NCI-H460 (cell line): ENCODE measurements at regions not wholly inside any gene's neighbourhood (a gene's known extent, or its start where the extent isn't known, plus 50 kb on each side); places are given as distances from the start of the nearest gene placed in this dataset.
"Not testable (repeated sequence)": the region's sequence is repeated elsewhere in the genome, so short reads cannot be mapped to it uniquely, and the experiment has no call there.

ENCODE experiments used
- DNase-seq: peaks from one replicate; pipeline ENCODE4 v3.0.0-alpha.2; 2016; ENCODE audit warnings: low read depth; ENCODE audit errors: extremely low read depth

DNA sequence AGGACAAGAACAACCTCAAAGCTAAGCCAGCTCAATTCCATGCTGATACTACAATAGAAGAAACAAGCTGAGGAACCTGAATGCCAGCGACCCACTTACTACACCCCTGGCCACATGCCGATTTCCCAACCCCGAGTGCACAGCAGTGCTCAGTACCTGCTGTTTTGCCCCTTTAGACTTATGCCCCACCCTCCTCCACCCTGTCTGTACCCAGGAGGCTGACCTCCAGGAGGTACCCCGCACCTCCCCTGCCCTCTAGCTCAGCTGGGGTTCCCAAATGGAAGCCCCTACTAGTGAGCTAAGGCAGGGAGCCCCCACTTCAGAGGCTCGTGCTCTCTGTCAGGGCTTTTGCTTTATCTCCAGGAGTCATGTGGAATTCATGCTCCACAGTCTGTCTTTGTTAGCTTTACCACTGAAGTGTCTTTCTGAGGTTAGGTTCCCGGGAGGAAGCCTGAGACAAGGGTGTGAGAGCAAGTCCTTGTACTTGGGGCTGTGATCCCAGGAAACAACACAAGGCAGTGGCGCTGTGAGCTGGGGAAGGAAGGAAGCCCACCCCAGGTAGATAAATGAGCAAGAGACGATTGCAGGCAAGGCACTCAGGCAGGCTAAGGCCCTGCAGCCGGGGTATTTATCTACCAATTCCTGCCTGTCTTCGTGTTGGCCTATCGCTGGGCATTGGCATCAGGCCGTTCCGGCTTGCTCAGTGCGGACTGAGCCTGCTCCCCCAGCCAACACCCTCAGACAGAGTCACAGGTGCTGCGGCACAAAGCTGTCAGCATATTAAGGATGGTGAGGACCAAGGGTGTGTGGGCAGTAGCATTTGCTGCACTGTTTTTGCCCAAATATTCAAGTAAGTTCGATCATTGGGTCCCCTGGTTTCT, 220.5 kb downstream of the CYP26B1 start:
- no peak for DNase-seq

DNA sequence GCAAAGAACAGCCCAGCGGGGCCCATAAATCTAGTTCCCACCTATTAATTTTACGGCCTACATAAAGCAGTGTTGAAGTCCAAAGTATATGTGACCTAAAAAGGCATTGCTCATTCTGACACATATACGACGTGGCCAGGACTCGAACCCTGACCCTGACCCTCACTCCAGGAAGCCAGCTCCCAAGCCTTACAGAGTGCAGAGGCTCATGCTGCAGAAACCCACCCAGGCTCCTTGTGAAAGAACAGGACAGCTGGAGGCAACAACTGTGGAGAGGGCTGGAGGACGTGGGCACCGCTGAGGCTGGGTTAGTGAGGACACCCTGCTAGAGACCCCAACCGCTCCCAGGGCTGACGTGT, 221.6 kb downstream of the CYP26B1 start:
- DNase-seq = no peak

DNA sequence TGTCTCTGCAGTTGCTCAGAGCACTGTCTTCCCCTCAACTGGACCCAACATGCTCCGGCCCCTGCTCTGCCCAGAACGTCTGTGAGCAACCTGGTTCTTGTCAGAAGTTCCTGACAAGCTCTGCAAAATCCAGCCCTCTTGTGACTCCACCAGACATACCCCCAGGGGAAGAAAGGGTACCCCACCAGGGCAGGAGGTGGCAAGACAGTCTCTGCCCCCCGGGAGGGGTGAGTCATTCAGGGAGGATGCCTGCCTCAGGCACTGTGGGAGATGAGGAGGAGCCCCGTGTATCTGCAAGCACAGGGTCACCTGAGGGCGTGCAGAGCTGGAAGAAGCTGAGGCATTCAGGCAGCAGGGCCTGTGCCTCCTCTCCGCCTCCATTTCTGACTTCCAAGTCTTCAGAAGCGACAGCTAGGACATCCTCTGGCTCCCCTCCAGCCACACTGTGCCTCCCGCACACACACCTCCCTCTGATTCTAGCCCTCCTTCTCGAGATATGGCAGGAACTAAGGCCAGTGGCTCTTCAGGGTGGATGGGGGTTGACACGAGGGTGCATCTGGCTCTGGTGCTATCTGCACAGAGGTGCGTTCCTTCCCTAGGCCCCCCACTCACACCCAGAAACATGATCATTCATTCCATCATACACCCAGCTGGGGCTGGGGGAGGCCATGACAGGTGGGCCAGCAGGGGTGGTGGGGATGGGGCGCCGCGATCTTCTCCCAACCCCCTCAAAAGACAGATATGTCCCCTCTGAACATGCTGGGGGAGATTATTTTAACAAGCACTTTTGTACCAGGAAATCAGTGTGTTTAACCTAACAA, 222.2 kb downstream of the CYP26B1 start:
- DNase-seq = no peak

DNA sequence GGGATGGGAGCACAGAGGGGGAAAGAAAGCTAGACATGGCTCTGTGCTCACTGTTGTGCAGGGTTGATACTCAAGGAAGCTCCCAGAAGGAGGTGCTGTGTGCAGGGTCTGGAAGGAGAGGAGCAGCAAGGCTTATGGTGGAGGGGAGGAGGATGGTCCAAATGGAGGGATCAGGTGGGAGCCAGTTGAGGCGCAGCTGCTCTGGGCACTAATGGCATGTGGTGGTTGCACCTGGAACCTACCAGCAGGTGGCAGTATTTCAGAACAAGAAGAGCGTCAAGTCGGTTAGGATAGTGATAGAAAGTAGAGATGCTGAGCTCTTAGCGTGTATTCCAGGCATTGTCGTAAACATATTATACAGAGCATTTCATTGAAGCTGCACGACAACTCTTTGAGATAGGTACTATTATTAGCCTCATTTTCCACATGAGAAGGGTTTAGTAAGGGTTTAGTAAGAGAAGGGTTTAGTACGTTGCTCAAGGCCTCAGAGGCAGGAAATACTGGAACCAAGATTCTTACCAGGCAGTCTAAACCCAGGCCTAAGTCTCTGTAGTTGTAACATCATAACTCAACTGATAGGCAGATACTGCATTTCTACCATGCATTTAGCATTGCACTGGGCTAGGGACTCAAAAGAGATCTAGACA, 223.7 kb downstream of the CYP26B1 start:
- DNase-seq = peak; percentile 71

DNA sequence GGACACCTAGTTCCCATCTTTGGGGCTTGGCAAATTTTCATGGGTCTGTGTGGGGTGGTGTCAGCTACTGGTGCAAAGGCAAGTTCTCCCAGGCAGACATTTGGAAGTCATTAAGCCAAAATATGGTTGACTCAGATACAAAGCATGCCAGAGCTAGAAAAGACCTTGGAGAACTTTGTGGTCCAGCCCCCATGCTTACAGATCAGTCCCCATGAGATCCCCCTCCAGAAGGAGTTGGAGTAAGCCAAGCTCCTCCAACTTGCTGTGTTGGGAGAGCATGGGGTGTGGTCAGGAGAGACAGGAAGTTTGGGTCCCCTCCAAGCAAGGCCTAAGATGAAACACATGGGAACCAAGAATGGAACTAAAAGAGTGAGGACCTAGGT, 224.5 kb downstream of the CYP26B1 start:
- DNase-seq = no peak

DNA sequence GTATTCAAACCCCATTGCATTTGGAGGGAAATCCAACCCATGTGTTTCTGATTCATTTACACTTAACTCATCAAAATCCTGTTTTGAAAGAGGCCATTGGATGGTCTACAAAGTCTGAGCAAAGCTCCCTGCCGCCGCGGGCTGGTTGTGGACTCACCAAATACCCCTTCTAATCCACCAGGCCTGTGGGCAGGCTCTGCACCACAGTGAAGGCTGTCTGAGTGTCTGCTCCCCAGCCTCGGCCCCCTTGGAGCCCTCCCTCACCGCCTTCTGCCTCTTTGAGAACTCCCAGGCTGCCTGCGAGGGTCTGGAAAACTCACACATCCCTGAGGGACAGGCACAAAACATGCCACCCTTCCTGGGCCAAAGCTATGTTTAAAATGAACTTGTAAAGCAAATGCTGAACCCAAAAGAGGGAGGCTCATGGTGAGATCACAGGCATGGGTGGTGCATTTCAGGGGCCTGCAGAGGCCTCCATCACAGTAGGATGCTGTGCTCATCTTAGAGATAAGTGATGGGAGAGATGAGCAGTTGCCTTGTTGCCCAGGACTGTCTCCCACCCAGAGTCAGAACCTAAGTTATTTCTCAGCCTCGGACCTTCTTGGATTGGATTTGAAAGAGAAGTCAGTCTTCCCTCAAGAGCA, 225.0 kb downstream of the CYP26B1 start:
- no peak for DNase-seq

DNA sequence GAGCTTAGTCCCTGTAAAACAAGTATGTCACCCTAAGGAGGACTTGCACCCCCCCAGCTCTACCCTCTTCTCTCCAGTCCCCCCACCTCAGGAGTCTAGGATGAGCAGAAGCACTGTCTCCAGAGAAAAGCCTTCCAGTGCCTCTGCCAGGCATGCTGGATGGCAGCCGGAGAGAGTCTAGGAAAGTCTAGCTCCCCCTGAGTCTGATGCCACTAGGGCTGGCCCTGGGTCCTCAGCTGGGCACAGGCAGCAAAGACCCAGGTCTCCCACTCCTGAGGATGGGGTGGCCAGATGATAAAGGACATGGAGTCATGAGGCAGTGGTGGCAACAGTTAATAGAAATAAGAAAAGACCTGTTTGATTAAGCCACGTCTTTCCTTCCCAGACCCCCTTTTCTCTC, 225.6 kb downstream of the CYP26B1 start:
- no peak for DNase-seq

DNA sequence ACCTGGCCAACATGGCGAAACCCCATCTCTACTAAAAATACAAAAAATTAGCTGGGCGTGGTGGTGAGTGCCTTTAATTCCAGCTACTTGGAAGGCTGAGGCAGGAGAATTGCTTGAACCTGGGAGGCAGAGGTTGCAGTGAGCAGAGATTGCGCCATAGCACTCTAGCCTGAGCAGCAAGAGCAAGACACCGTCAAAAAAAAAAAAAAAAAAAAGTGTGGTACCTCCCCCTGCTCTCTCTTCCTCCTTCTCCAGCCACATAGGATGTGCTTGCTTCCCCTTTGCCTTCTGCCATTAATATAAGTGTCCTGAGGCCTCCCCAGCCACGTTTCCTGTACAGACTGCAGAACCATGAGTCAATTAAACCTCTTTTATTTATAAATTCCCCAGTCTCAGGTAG, 226.8 kb downstream of the CYP26B1 start:
- DNase-seq = not testable (repeated sequence)

DNA sequence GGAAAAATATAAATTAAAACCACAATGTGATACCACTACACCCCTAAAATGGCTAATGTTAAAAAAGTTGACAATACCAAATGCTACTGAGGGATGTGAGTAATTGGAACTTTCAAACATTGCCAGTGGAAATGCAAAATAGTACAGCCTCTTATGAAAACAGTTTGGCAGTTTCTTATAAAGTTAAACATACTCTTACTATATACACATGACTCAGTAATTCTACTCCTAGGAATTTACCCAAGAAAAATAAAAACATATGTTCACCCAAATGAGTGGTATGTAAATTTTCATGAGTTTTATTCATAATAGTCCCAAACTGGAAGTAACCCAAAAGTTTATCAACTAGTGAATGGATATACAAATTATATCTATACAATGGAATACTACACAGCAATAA, 228.0 kb downstream of the CYP26B1 start:
- DNase-seq = no peak

DNA sequence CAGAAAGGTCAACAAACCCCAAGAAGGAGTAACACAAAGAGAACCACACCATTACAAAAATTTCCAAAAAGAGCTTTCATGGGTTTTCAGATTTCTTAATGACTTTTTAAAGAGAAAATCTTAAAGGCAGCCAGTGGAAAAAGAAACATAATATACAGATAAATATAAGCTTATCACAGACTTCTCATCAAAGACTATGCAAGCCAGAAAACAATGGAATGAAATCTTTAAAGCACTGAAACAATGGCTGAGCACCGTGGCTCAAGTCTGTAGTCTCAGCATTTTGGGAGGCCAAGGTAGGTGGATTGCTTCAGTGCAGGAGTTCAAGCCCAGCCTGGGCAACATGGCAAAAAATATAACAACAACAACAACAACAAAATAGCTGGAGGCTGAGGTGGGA, 237.4 kb downstream of the CYP26B1 start:
- no peak for DNase-seq

DNA sequence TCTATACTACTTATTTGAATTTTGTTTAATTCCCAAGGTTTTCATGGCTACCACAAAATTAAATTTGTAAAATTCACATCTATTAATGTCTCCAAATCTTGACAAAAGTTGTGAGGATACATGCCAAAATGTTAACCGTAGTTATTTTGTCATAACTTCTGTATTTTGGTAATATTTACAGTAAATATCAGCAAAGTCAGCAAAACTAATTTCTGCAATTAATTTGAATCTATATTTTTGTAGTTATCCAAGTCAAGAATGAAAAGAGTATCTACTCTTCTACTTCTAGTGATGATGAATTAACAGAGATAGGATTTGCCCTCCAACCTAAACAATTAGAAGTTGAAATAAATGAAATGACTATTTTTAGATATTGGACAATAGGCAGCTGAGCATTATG, 238.9 kb downstream of the CYP26B1 start:
- DNase-seq = no peak

DNA sequence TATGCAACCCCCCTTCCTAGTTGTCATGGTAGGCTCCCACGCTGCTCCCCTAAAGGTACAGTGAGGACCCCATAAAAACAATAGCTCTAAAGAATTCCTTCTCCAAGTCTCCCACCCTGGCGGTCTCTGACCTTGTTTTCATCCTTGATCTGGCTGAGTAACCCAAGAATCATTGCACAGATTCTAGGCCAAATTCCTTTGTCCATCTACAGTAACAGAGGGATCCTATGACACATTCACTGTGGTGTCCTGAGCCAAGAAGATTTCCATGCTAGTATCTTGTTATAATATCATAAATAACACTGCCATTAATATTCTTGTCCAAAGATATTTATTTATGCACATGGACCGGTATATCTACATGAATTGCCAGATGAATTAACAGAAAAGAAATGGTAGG, 240.2 kb downstream of the CYP26B1 start:
- DNase-seq = no peak

DNA sequence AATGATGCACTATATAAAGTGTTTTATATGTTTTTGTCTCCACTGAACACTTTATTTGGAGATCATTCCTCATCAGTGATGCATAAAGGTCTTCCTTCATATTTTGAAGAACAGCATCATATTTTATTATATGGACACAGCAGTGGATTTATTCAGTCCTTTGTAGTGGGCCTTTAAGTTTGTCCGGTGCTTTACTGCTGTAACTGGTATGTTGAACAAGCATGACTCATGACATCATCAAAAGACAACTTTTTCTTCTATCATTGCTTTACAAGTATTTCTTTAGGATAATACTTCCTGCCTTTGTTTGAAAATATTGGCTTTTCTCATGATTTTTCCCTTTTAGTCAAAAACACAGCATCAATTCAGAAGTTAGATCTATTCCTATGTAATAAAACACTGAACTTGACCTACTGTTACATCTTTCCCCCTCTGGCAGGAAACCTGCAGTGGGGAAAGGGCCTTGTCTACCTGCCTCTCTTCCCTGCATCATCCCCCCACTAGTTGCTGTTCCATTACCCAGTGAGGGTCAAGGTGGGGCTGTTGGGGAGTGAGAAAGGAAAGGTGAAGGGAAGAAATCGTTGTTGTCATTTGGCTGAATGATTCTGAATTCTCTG, 241.2 kb downstream of the CYP26B1 start:
- no peak for DNase-seq

DNA sequence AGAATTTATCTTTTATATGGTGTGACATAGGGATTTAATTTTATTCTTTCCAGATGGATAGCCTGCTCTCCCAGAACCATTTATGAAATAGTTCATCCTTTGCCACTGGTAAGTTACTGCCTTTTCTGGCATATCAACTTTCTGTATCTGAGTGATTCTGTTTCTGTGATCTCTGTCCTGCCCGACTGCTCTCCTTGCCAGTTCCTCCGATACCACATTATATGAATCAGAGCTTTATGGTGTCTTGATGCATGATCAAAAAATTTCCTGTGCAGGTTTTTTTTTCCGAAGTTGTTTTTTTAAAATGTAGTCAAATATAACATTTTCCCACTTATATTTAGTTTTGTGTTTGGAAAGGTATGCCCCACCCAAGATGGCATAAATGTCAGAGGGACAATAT, 242.5 kb downstream of the CYP26B1 start:
- DNase-seq = no peak

DNA sequence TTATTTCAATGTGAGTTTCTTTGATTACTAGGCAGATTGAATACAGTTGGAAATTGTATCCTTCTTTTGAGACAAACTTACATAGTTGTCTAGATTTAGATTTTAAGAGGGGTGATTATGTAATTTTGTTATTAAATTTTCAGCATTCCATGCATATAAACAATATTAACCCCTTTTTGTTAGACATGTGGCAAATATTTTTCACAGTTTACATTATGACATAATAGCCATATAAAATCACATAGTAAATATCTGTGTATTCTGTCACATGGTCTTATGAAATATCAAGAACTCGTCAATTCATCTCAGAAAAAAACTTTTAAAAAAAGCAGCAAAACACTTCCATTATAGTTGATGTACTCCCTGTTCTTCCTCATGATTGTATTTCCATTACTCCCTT, 243.8 kb downstream of the CYP26B1 start:
- no peak for DNase-seq

DNA sequence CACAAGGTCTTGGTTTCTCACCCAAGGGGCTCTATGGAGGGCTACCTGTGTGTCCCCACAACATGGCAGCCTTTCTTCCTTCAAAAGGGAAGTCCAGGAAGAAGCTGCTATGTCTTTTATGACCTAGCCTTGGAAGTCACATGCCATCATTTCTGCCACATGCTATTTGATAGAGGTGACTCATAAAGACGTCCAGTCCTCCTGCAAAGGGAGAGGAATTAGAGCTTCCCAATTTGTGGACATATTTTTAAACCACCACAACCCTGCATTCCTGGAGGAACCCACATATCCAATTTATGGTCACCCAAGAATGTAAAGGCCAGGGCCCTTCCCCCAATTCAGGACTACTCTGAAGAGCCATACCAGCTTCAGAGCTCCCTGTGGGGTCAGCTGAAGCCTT, 246.2 kb downstream of the CYP26B1 start:
- no peak for DNase-seq

DNA sequence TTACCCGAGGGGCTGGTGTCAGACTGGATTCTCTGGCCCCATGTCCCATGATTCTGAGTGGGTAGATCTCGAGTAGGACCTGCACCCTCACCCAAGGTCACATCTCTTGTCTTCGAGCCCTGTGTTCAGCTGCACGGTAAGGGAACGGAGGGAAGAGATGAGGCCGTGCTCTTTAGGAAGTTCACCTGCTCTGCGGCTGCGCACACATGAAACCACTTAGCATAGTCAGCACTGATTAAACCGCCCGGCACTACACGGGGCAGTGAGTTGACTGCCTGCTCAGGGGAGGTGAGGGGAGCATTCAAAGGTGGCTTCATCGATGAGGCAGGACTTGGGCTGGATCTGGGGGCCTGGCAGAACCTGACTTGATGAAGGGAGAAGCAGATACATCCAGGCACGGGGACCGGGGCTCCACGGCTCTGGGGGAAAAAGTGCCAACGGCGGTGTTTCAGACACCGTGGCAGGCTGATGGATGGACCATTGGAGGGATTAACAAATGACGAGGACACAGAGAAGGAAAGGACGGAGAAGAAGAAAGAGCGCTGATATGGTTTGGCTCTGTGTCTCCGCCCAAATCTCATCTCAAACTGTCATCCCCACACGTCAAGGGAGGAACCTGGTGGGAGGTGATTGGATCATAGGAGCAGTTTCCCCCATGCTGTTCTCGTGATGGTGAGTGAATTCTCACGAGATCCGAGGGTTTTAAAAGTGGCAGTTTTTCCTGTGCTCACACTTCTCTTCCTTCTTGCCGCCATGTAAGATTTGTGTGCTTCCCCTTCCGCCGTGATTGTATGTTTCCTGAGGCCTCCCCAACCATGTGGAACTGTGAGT, 248.6 kb downstream of the CYP26B1 start:
- no peak for DNase-seq

DNA sequence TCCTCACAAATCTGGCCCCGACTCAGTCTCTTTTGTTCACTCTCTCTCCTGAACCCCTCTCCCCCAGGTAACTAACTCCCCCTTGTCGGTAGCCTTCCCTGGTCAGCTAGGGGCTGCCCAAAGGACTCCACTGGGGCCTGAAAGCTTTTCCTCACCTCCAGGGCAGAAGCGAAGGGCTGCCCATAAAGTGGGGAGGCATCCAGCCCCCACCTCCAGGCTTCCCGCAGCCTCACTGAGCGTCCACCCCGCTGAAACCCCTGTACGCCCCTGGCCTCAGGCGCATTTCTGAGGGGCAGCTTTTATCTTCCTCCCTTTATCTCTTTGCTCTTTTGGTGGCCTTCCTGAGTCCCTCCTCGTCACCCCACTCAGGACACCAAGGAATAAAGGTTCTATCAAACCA, 249.3 kb downstream of the CYP26B1 start:
- no peak for DNase-seq

DNA sequence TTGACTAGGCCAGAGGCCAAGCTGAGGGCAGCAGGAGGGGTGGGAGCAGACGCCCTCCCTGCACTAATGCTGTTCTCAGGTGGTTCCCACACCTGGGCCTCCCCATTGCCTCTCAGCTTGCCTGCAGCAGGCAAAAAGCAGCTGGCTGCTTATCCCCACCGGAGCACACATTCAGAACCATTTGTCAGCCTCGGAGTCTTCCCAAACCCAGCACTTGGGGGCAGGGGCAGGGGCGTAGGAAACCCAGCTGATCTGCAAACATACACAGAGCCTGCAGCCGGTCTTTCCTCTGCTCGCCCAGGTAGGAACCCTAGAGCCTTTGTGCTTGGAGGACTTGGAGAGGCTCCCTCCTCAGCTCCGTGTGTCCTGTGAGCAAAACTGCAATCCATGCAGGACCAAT, 249.8 kb downstream of the CYP26B1 start:
- no peak for DNase-seq

DNA sequence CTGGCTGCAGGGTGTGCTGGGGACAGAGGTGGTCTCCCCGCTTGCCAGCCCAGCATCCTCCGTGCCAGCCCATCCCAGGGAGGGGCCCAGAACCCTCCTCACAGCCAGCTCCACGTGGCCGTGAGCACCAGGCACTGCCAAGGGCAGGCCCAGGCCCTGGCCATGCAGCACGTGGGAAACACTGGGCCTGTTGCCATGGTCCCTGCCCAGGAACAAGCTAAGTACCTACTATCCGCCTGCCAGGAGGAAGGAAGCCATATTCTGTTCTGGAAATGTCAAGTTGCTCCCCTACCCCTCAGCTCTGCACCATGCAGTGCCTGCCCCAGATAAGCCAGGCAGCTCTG, 250.6 kb downstream of the CYP26B1 start:
- DNase-seq = no peak
